ENCODE measurements at regions not wholly inside any gene's neighbourhood (a gene's known extent, or its start where the extent isn't known, plus 50 kb on each side); places are given as distances from the start of the nearest gene placed in this dataset.

- Mint-ChIP-seq H3K27me3 (peaks cover 3% of the 10 kb centered on the region), H3K27ac (no peak overlapping the region), H3K4me3 (no peak overlapping the region), H3K4me1 (no peaks in the 10 kb centered on the region), H3K36me3 (ENCODE audit: low read depth) (no peaks in the 10 kb centered on the region), H3K9me3 (no peaks in the 10 kb centered on the region)
- CTCF ChIA-PET = no interaction called here
- no peak for DNase-seq
- POLR2A ChIA-PET = no interaction called here
Measured at GRCh38 chr20:58099956-58100730, 128.3 kb downstream of the ANKRD60 start.

DNA sequence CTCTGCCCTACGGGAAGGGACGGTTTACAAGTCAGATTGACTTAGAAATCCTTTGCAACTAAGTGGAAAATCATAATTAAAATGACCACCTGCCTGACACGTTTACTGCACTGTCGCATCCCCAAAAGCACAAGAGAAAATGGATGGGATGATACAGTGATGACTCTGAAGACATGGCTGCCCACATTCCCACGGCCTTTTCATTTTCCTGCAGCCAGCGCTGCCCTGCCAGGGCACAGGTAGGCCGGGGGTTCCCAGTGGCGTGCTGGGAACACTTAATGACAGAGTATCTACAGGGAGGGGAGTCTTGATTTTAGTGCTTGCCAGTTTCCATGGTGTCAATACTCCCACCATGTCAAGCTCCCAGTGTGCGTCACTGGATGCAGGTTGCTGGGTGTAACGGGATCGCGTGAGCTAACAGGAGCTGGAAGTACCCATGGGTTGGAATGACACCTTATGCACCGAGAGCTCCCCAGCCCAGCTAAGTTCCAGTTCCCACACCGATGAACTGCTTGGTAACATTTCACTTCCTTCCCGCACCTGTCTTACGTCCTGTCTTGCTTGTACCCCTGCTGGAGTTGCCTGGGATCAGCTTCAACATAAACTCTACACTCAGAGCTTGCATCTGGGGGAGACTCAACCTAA, 129.0 kb downstream of the ANKRD60 start:
- H3K9me3 Mint-ChIP-seq = no peaks in the 10 kb centered on the region
- no peak overlapping the region for H3K4me3 Mint-ChIP-seq
- ChIA-PET POLR2A (no interaction called here), CTCF (interaction anchor here (0.7 kb wide), 1 partner anchor 20 kb away, joined by 3 read pairs; no protein-coding TSS in a partner anchor)
- H3K27ac Mint-ChIP-seq = no peak overlapping the region
- no peaks in the 10 kb centered on the region for H3K4me1 Mint-ChIP-seq
- no peaks in the 10 kb centered on the region for H3K36me3 Mint-ChIP-seq (ENCODE audit: low read depth)
- peaks cover 3% of the 10 kb centered on the region for H3K27me3 Mint-ChIP-seq
- DNase-seq = no peak

- DNase-seq = no peak
- POLR2A ChIA-PET = no interaction called here
- no peak overlapping the region for H3K4me3 Mint-ChIP-seq
- CTCF ChIA-PET = interaction anchor here (1.3 kb wide), 1 partner anchor 12 kb away, joined by 4 read pairs; no protein-coding TSS in a partner anchor
- no peaks in the 10 kb centered on the region for H3K4me1 Mint-ChIP-seq
- peaks cover 3% of the 10 kb centered on the region for H3K27me3 Mint-ChIP-seq
- H3K9me3 Mint-ChIP-seq = no peaks in the 10 kb centered on the region
- no peak overlapping the region for H3K27ac Mint-ChIP-seq
- H3K36me3 Mint-ChIP-seq (ENCODE audit: low read depth) = no peaks in the 10 kb centered on the region
Measured at GRCh38 chr20:58098571-58098970, 129.9 kb downstream of the ANKRD60 start.

DNA sequence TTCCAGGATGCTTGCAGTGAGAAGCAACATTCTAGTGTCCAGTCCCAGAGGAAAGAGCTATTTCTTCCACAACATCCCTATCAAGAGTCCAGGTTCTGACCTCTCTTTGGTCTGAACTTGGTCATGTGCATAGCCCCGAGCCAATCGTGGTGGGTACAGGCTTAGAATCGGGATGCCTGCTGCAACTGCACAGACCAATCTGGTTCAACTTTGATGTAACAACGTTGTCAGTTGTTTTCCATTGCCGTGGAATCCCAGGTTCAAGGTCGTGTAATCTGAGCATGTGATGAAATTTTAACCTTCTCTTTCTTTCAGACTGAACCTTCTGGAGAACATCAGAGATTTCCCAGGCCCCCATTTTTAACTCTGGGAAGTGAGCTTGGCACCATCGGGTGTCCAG, 130.5 kb downstream of the ANKRD60 start:
- Mint-ChIP-seq H3K27ac (no peak overlapping the region), H3K4me1 (no peaks in the 10 kb centered on the region), H3K9me3 (no peaks in the 10 kb centered on the region), H3K36me3 (ENCODE audit: low read depth) (no peaks in the 10 kb centered on the region), H3K4me3 (no peak overlapping the region), H3K27me3 (peaks cover 3% of the 10 kb centered on the region)
- no peak for DNase-seq
- CTCF ChIA-PET = interaction anchor here (1.3 kb wide), 1 partner anchor 12 kb away, joined by 4 read pairs; no protein-coding TSS in a partner anchor
- POLR2A ChIA-PET = no interaction called here

DNA sequence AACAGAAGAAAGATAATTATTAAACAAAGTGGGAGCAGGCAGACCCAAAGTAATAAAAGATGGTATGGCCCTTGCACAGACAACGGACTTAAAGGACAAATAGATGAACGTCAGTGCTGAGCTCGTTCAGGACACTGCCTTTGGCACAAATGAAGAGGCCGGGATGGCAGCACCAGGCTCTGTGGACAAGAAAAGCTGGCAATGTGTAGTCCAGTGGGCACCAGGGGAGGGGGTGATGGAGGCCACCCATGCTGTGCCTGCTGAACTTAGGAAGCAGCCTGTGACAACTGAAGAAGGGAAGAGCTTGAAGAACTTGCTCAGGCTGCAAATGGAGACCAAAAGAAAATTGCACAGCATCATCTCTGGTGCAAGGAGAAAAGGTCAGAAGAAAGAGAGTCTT, 131.0 kb downstream of the ANKRD60 start:
- Mint-ChIP-seq H3K9me3 (no peaks in the 10 kb centered on the region), H3K27me3 (peaks cover 3% of the 10 kb centered on the region), H3K36me3 (ENCODE audit: low read depth) (no peaks in the 10 kb centered on the region), H3K4me1 (no peaks in the 10 kb centered on the region), H3K4me3 (no peak overlapping the region), H3K27ac (no peak overlapping the region)
- ChIA-PET CTCF (interaction anchor here (1.3 kb wide), 1 partner anchor 11 kb away, joined by 4 read pairs; no protein-coding TSS in a partner anchor), POLR2A (no interaction called here)
- no peak for DNase-seq

DNA sequence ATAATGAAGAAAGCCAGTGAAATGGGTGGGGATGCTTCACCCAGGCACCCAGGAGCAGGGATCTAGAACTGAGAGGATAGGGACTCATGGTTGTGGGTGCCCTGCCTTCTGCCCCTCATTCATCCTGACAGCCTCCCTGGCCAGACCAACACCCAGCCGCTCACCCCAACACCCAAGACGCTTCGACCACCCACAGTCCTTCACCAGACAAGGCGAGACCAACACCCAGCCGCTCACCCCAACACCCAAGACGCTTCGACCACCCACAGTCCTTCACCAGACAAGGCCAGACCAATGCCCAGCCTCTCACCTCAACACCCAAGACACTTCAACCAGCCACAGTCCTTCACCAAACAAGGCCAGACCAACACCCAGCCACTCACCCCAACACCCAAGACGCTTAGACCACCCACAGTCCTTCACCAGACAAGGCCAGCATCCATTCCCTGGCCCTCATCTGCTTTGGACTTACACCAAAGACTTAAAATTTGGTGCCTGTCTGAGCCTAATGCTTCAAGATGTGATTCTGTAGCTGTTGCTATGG, 131.5 kb downstream of the ANKRD60 start:
- H3K27ac Mint-ChIP-seq = no peak overlapping the region
- no peak overlapping the region for H3K4me3 Mint-ChIP-seq
- H3K36me3 Mint-ChIP-seq (ENCODE audit: low read depth) = no peaks in the 10 kb centered on the region
- no peaks in the 10 kb centered on the region for H3K4me1 Mint-ChIP-seq
- ChIA-PET CTCF (no interaction called here), POLR2A (no interaction called here)
- H3K27me3 Mint-ChIP-seq = peaks cover 3% of the 10 kb centered on the region
- H3K9me3 Mint-ChIP-seq = no peaks in the 10 kb centered on the region
- DNase-seq = no peak

- DNase-seq = no peak
- Mint-ChIP-seq H3K4me3 (no peak overlapping the region), H3K36me3 (ENCODE audit: low read depth) (no peaks in the 10 kb centered on the region), H3K9me3 (no peaks in the 10 kb centered on the region), H3K4me1 (no peaks in the 10 kb centered on the region), H3K27me3 (peaks cover 5% of the 10 kb centered on the region), H3K27ac (no peak overlapping the region)
- CTCF ChIA-PET = no interaction called here
- POLR2A ChIA-PET = no interaction called here
Measured at GRCh38 chr20:58094698-58095097, 133.8 kb downstream of the ANKRD60 start.

- no peaks in the 10 kb centered on the region for H3K36me3 Mint-ChIP-seq (ENCODE audit: low read depth)
- no peak overlapping the region for H3K27ac Mint-ChIP-seq
- no peak overlapping the region for H3K4me3 Mint-ChIP-seq
- no peaks in the 10 kb centered on the region for H3K4me1 Mint-ChIP-seq
- H3K9me3 Mint-ChIP-seq = no peaks in the 10 kb centered on the region
- POLR2A ChIA-PET = no interaction called here
- no peak for DNase-seq
- H3K27me3 Mint-ChIP-seq = peaks cover 5% of the 10 kb centered on the region
- CTCF ChIA-PET = no interaction called here
Measured at GRCh38 chr20:58094160-58094559, 134.3 kb downstream of the ANKRD60 start.

- ChIA-PET CTCF (no interaction called here), POLR2A (no interaction called here)
- Mint-ChIP-seq H3K36me3 (ENCODE audit: low read depth) (no peaks in the 10 kb centered on the region), H3K9me3 (no peaks in the 10 kb centered on the region), H3K4me3 (no peak overlapping the region), H3K4me1 (no peaks in the 10 kb centered on the region), H3K27me3 (peaks cover 5% of the 10 kb centered on the region), H3K27ac (no peak overlapping the region)
- no peak for DNase-seq
Measured at GRCh38 chr20:58092871-58093270, 135.6 kb downstream of the ANKRD60 start.

DNA sequence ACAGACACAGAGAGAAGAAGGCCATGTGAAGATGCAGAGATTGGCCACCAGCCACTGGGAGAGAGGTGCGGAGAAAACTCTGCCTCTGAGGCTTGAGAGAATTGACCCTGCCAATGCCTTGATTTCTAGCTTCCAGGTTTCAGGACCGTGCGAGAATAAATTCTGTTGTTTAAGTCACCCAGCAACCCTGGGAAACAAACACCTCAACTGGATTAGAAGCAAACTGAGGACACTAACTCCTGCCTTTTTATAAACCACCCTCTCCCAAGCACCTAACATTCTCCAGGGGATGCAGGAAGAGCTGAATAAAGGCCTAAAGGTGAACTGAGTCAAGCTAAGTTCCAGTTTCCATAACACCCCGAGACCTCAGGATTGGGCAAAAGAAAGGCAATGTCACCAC, 136.1 kb downstream of the ANKRD60 start:
- H3K27me3 Mint-ChIP-seq = peaks cover 5% of the 10 kb centered on the region
- ChIA-PET CTCF (no interaction called here), POLR2A (no interaction called here)
- no peaks in the 10 kb centered on the region for H3K4me1 Mint-ChIP-seq
- H3K27ac Mint-ChIP-seq = no peak overlapping the region
- no peaks in the 10 kb centered on the region for H3K36me3 Mint-ChIP-seq (ENCODE audit: low read depth)
- no peaks in the 10 kb centered on the region for H3K9me3 Mint-ChIP-seq
- H3K4me3 Mint-ChIP-seq = no peak overlapping the region
- DNase-seq = no peak

DNA sequence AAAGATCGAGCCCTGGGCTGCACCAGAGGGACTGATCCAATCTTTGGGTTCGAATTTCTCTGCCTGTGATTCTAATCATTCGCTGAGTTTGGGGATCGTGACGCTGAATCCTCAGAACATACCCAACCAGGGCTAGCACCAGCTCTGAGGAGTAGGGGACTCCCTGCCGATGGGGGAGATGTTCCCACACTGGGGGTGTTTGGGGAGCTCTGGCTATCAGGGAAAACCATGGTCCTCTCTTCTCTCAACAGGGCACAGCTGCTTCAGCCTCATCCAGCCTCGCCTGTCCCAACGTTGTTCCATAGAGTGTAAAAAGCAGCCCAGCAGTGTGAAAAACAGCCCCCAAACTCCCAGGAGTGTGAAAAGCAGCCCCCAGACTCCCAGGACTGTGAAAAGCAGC, 136.6 kb downstream of the ANKRD60 start:
- H3K4me1 Mint-ChIP-seq = no peaks in the 10 kb centered on the region
- no peaks in the 10 kb centered on the region for H3K9me3 Mint-ChIP-seq
- no peak for DNase-seq
- H3K27ac Mint-ChIP-seq = no peak overlapping the region
- no peak overlapping the region for H3K4me3 Mint-ChIP-seq
- H3K36me3 Mint-ChIP-seq (ENCODE audit: low read depth) = no peaks in the 10 kb centered on the region
- H3K27me3 Mint-ChIP-seq = peaks cover 5% of the 10 kb centered on the region
- POLR2A ChIA-PET = no interaction called here
- CTCF ChIA-PET = no interaction called here

DNA sequence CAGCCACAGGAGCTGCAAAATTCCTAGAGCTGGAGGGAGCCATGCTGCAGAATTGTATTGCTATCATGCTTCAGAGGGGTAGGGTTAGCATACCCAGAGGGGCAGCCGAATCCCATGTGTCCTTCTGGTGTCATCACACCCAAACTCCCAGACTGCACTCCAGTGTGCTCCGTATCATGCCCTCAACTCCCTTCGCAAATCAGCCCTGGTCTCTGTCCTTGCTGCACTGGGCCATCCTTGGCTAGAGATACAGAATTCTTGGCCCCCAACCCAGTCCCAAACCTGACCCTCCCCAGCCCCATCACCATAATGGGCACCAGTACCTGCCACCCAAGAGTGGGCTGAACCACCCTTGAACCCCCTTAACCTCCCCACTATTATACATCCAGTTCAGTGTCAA, 138.3 kb downstream of the ANKRD60 start:
- Mint-ChIP-seq H3K36me3 (ENCODE audit: low read depth) (no peaks in the 10 kb centered on the region), H3K4me1 (no peaks in the 10 kb centered on the region), H3K4me3 (no peak overlapping the region), H3K27ac (no peak overlapping the region), H3K9me3 (no peaks in the 10 kb centered on the region), H3K27me3 (peaks cover 2% of the 10 kb centered on the region)
- POLR2A ChIA-PET = no interaction called here
- CTCF ChIA-PET = no interaction called here
- no peak for DNase-seq

DNA sequence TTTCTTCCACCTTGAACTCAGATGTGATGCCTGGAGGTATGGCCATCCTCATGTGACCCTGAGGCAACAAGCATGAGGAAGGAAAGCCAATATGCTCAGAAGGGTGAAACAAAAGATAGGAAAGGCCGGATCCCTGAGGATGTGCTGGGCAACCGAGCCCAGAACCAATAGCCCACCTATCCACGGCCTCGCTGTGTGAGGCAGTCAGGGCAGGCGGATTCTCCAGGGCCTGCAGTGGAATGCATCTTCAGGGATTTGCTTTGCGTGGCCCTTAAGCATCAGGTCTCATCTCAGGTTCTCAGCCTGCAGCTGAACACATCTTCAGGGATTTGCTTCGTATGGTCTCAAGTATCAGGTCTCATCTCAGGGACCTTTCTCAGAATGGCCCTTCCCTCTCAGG, 139.8 kb downstream of the ANKRD60 start:
- no peaks in the 10 kb centered on the region for H3K4me1 Mint-ChIP-seq
- ChIA-PET CTCF (interaction anchor here (1.1 to 1.7 kb wide), 3 partner anchors 439 to 1424 kb away, joined by 3 to 7 read pairs (median 5); no protein-coding TSS in a partner anchor), POLR2A (no interaction called here)
- no peaks in the 10 kb centered on the region for H3K9me3 Mint-ChIP-seq
- no peak for DNase-seq
- no peaks in the 10 kb centered on the region for H3K36me3 Mint-ChIP-seq (ENCODE audit: low read depth)
- no peak overlapping the region for H3K27ac Mint-ChIP-seq
- H3K4me3 Mint-ChIP-seq = no peak overlapping the region
- H3K27me3 Mint-ChIP-seq = peaks cover 2% of the 10 kb centered on the region

All from activated CD4-positive, alpha-beta T cell treated with anti-CD3 and anti-CD28 coated beads, Interleukin-2, amount 10 ng/mL, durations not matched to agents 7 days and 5 days (primary cell).